GM10248 (cell line): ENCODE measurements at regions not wholly inside any gene's neighbourhood (a gene's known extent, or its start where the extent isn't known, plus 50 kb on each side); places are given as distances from the start of the nearest gene placed in this dataset.

Experiments
- CTCF ChIA-PET: fragments of 300-600 bp; sonication (Branson Sonifier 250); formaldehyde crosslinking; extraction: SDS; loops from one replicate; lab custom pipeline; 2021; ENCODE audit warnings: antibody characterized with exemption; lab: Yijun Ruan, JAX
- POLR2A ChIA-PET: fragments of 350-650 bp; sonication (Branson Sonifier 250); formaldehyde crosslinking; extraction: SDS; loops from one replicate; lab custom pipeline; 2020; ENCODE audit warnings: antibody characterized with exemption; lab: Yijun Ruan, JAX
- DNase-seq: peaks from one replicate; pipeline ENCODE4 v3.0.0; 2012; ENCODE audit errors: extremely low spot score
- TF ChIP-seq, protein P1 (sequence below): IDR thresholded peaks from 2 replicates; pipeline ENCODE4 v1.5.1; 2012; ENCODE audit warnings: mild to moderate bottlenecking, low read depth; ENCODE audit errors: extremely low read depth, missing control alignments, control extremely low read depth

DNA sequence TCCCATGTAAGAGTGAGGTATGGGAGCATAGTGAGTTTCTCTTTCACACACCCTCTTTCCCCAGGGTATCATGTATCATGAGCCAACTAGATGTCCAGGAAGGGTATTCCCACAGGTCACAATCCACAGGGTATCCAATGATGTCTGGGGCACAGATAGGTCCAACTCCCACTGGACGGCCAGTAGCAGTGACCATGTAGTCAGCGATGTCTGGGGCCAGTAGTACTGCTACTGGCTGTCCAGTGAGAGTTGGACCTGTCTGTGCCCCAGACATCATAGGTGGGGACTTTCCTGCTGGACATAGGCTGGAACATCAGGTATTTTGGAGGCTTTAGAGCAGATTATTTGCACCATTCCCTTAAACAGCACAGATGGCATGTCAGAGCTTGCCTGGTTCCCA lies 352.6 kb upstream of the SGCD start:
- ChIA-PET POLR2A (no interaction called here), CTCF (no interaction called here)
- TF ChIP-seq, protein P1, sequence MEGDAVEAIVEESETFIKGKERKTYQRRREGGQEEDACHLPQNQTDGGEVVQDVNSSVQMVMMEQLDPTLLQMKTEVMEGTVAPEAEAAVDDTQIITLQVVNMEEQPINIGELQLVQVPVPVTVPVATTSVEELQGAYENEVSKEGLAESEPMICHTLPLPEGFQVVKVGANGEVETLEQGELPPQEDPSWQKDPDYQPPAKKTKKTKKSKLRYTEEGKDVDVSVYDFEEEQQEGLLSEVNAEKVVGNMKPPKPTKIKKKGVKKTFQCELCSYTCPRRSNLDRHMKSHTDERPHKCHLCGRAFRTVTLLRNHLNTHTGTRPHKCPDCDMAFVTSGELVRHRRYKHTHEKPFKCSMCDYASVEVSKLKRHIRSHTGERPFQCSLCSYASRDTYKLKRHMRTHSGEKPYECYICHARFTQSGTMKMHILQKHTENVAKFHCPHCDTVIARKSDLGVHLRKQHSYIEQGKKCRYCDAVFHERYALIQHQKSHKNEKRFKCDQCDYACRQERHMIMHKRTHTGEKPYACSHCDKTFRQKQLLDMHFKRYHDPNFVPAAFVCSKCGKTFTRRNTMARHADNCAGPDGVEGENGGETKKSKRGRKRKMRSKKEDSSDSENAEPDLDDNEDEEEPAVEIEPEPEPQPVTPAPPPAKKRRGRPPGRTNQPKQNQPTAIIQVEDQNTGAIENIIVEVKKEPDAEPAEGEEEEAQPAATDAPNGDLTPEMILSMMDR: no peak
- no peak for DNase-seq

GRCh38 chr5:155978850-155979249 lies 348.1 kb upstream of the SGCD start:
- TF ChIP-seq, protein P1: no peak
- DNase-seq: no peak
- CTCF ChIA-PET: no interaction called here
- POLR2A ChIA-PET: no interaction called here

DNA sequence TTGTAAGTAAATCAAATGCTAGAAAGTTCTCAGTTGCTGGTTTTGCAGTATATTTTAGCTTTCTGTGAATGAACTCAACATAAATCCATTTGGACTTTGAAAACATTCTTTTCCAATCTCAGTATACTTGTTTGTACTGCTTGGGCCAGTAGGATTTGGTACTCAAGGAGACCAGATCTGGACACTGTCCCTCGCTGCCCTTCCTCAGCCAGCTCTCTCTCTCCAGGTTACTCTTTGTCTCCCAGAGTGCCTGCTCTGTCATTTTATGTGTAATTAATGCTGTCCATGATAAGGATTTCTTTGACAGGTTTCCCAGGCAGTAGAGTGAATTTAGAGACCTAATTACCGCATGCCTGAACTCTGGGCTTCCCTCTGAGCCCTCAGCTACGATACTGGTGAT lies 344.6 kb upstream of the SGCD start:
- no peak for DNase-seq
- ChIA-PET POLR2A (no interaction called here), CTCF (no interaction called here)
- TF ChIP-seq, protein P1: no peak

DNA sequence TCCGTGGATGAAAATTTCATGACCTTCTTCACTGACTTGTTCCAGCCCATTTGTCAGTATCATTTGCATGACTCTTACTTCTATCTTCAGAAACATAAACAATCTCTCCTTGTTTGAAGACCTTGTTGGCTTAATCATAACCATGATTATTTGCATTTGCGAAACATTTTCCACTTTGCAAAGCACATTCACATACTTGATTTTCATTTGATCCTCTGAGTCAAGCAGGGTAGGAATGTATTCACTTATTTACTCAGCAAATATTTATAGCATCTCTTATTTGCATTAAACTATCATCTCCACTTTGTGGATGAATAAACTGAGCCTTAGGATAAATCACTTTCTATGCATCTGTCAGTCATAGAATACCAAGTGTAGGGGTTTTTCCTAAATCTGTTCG lies 343.0 kb upstream of the SGCD start:
- ChIA-PET POLR2A (no interaction called here), CTCF (interaction anchor here (0.8 kb wide), 1 partner anchor 8 kb away, joined by 3 read pairs; no protein-coding TSS in a partner anchor)

GRCh38 chr5:155987265-155987810 lies 339.6 kb upstream of the SGCD start:
- DNase-seq: no peak
- TF ChIP-seq, protein P1: no peak
- CTCF ChIA-PET: no interaction called here
- POLR2A ChIA-PET: no interaction called here

More for the DNA sequence above, 343.0 kb upstream of the SGCD start:
- DNase-seq: no peak
- TF ChIP-seq, protein P1: no peak

DNA sequence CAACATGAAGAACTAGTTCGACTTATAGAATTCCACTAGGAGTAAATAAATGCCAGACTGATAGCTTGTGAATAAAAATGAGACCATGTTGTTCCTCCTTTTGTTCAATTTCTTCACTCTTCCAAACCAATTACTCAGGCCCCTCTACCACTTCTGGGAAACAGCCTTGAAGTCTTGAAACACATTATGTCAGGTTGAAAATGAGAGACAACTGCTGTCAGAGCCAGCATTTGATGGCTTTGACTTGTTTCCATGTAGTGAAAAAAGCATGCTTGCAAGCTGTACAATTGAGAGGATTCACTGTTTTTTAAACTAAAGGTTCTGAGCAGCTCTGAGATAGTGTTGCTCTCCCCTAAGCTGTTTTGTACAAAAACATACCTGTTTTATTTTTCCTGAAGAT lies 337.1 kb upstream of the SGCD start:
- ChIA-PET POLR2A (no interaction called here), CTCF (no interaction called here)
- TF ChIP-seq, protein P1: no peak
- no peak for DNase-seq
